NCI-H2081 (cell line): ENCODE measurements at regions not wholly inside any gene's neighbourhood (a gene's known extent, or its start where the extent isn't known, plus 50 kb on each side); places are given as distances from the start of the nearest gene placed in this dataset.

Experiments
- DNase-seq, 2 experiments: peaks; one replicate each; lab custom pipeline; 2025; lab: John Stamatoyannopoulos, UW

- no peak for DNase-seq
Measured at GRCh38 chr18:37962316-37962966, 396.8 kb upstream of the CELF4 start.

GRCh38 chr18:37958499-37958898 is 392.9 kb upstream of the CELF4 start:
- DNase-seq, result no peak

- no peak for DNase-seq
Measured at GRCh38 chr18:37956902-37957301, 391.3 kb upstream of the CELF4 start.

GRCh38 chr18:37956020-37956419 is 390.4 kb upstream of the CELF4 start:
- DNase-seq, result no peak

- DNase-seq, result no peak
Measured at GRCh38 chr18:37955201-37955600, 389.6 kb upstream of the CELF4 start.

- DNase-seq, result no peak
Measured at GRCh38 chr18:37953876-37954275, 388.3 kb upstream of the CELF4 start.

GRCh38 chr18:37948471-37948870 is 382.9 kb upstream of the CELF4 start:
- no peak for DNase-seq

GRCh38 chr18:37946324-37946723 is 380.7 kb upstream of the CELF4 start:
- no peak for DNase-seq

- no peak for DNase-seq
Measured at GRCh38 chr18:37944700-37945270, 379.2 kb upstream of the CELF4 start.

GRCh38 chr18:37937287-37937686 is 371.7 kb upstream of the CELF4 start:
- no peak for DNase-seq

- DNase-seq, result no peak
Measured at GRCh38 chr18:37935086-37935485, 369.5 kb upstream of the CELF4 start.

- no peak for DNase-seq
Measured at GRCh38 chr18:37930640-37931039, 365.0 kb upstream of the CELF4 start.

- DNase-seq, result no peak
Measured at GRCh38 chr18:37922162-37922561, 356.6 kb upstream of the CELF4 start.

GRCh38 chr18:37920865-37921264 is 355.3 kb upstream of the CELF4 start:
- DNase-seq, result no peak

- no peak for DNase-seq
Measured at GRCh38 chr18:37913051-37913450, 347.5 kb upstream of the CELF4 start.

GRCh38 chr18:37902344-37902743 is 336.7 kb upstream of the CELF4 start:
- no peak for DNase-seq

GRCh38 chr18:37900326-37900725 is 334.7 kb upstream of the CELF4 start:
- DNase-seq, result no peak

GRCh38 chr18:37889963-37890362 is 324.4 kb upstream of the CELF4 start:
- no peak for DNase-seq

GRCh38 chr18:37874721-37875120 is 309.1 kb upstream of the CELF4 start:
- DNase-seq, result no peak

- no peak for DNase-seq
Measured at GRCh38 chr18:37873416-37873815, 307.8 kb upstream of the CELF4 start.

GRCh38 chr18:37872562-37872961 is 307.0 kb upstream of the CELF4 start:
- DNase-seq, result no peak

GRCh38 chr18:37871561-37871960 is 306.0 kb upstream of the CELF4 start:
- no peak for DNase-seq

- no peak for DNase-seq
Measured at GRCh38 chr18:37869051-37869450, 303.5 kb upstream of the CELF4 start.

- DNase-seq, result no peak
Measured at GRCh38 chr18:37864122-37864521, 298.5 kb upstream of the CELF4 start.
